NCI-H524 (cell line): ENCODE measurements at regions not wholly inside any gene's neighbourhood (a gene's known extent, or its start where the extent isn't known, plus 50 kb on each side); places are given as distances from the start of the nearest gene placed in this dataset.
"Not testable (repeated sequence)": the region's sequence is repeated elsewhere in the genome, so short reads cannot be mapped to it uniquely, and the experiment has no call there.

ENCODE experiments used
- DNase-seq, 2 experiments: peaks; one replicate each; lab custom pipeline; 2025; lab: John Stamatoyannopoulos, UW

GRCh38 chr10:53650794-53651193 lies 878.2 kb upstream of the MBL2 start:
- DNase-seq, result no peak

GRCh38 chr10:53647221-53647620 lies 874.6 kb upstream of the MBL2 start:
- not testable (repeated sequence) for DNase-seq

- DNase-seq, result no peak
Measured at GRCh38 chr10:53646525-53646924, 873.9 kb upstream of the MBL2 start.

GRCh38 chr10:53645951-53646350 lies 873.4 kb upstream of the MBL2 start:
- DNase-seq, result no peak

- no peak for DNase-seq
Measured at GRCh38 chr10:53638006-53638405, 865.4 kb upstream of the MBL2 start.

GRCh38 chr10:53624722-53625121 lies 852.1 kb upstream of the MBL2 start:
- no peak for DNase-seq

GRCh38 chr10:53622201-53622600 lies 849.6 kb upstream of the MBL2 start:
- DNase-seq, result no peak

GRCh38 chr10:53619671-53620070 lies 847.1 kb upstream of the MBL2 start:
- DNase-seq, result no peak

- no peak for DNase-seq
Measured at GRCh38 chr10:53607691-53608090, 835.1 kb upstream of the MBL2 start.

- DNase-seq, result peak in 1 of 2 experiments; percentile 0
Measured at GRCh38 chr10:53606981-53607380, 834.4 kb upstream of the MBL2 start.

- peak in 1 of 2 experiments; percentile 1 for DNase-seq
Measured at GRCh38 chr10:53601260-53601875, 828.8 kb upstream of the MBL2 start.

- no peak for DNase-seq
Measured at GRCh38 chr10:53598914-53599313, 826.3 kb upstream of the MBL2 start.

- no peak for DNase-seq
Measured at GRCh38 chr10:53597835-53598251, 825.3 kb upstream of the MBL2 start.

GRCh38 chr10:53580465-53580864 lies 807.9 kb upstream of the MBL2 start:
- no peak for DNase-seq

- DNase-seq, result no peak
Measured at GRCh38 chr10:53579773-53580172, 807.2 kb upstream of the MBL2 start.

- DNase-seq, result no peak
Measured at GRCh38 chr10:53574024-53574423, 801.4 kb upstream of the MBL2 start.

- DNase-seq, result no peak
Measured at GRCh38 chr10:53573498-53573897, 800.9 kb upstream of the MBL2 start.

GRCh38 chr10:53572799-53573198 lies 800.2 kb upstream of the MBL2 start:
- no peak for DNase-seq

GRCh38 chr10:53570221-53570620 lies 797.6 kb upstream of the MBL2 start:
- no peak for DNase-seq

GRCh38 chr10:53569455-53569854 lies 796.9 kb upstream of the MBL2 start:
- DNase-seq, result no peak

- DNase-seq, result no peak
Measured at GRCh38 chr10:53548664-53549063, 776.1 kb upstream of the MBL2 start.

- DNase-seq, result no peak
Measured at GRCh38 chr10:53547364-53547763, 774.8 kb upstream of the MBL2 start.

- DNase-seq, result no peak
Measured at GRCh38 chr10:53543410-53543809, 770.8 kb upstream of the MBL2 start.

- DNase-seq, result no peak
Measured at GRCh38 chr10:53537508-53537907, 764.9 kb upstream of the MBL2 start.

GRCh38 chr10:53536322-53536721 lies 763.7 kb upstream of the MBL2 start:
- DNase-seq, result no peak
